HepG2 (cell line): ENCODE measurements at regions not wholly inside any gene's neighbourhood (a gene's known extent, or its start where the extent isn't known, plus 50 kb on each side); places are given as distances from the start of the nearest gene placed in this dataset.
"Not testable (repeated sequence)": the region's sequence is repeated elsewhere in the genome, so short reads cannot be mapped to it uniquely, and the experiment has no call there.

Source experiments
- ATAC-seq: fragments of 200-7000 bp; cut with Tn5 transposase; 3 replicates; pipeline ENCODE4 v1.9.1; 2020; ENCODE audit warnings: mild to moderate bottlenecking, moderate library complexity
- BruUV-seq: library from RNA; stranded (reverse); fragments of 400-500 nt; replicated peaks from 2 replicates; lab custom pipeline; 2021; lab: Mats Ljungman, UMichigan
- CTCF ChIA-PET: fragments of 300-600 bp; formaldehyde crosslinking; extraction: SDS; loops from one replicate; lab custom pipeline; 2021; ENCODE audit warnings: low total read pairs, inconsistent platforms, low intra/inter-chr PET ratio; lab: Yijun Ruan, JAX
- POLR2A ChIA-PET: fragments of 350-600 bp; sonication (Branson Sonifier 250); formaldehyde crosslinking; loops from one replicate; lab custom pipeline; 2020; ENCODE audit warnings: antibody characterized with exemption, inconsistent platforms; lab: Yijun Ruan, JAX
- DNase-seq: peaks from one replicate; pipeline ENCODE4 v3.0.0-alpha.2; 2015; ENCODE audit warnings: low spot score
- FAIRE-seq: peaks from 3 replicates; lab custom pipeline; 2011; peaks lifted over from hg19 to GRCh38; lab: Jason Lieb, UNC
- H2AFZ ChIP-seq: one replicate; pipeline ENCODE4 v1.6.1; 2011; ENCODE audit warnings: low read length, inconsistent platforms
- H3K27ac ChIP-seq: fragments of 300-600 bp; 3 replicates; pipeline ENCODE4 v1.8.0; 2011; ENCODE audit warnings: mixed run types, mild to moderate bottlenecking, mixed read lengths, low read length, inconsistent platforms; ENCODE audit not compliant: insufficient read depth; ENCODE audit errors: extremely low read length
- H3K27me3 ChIP-seq, 2 experiments: fragments of 200-600 bp in 1 of 2; 2 replicates in 1 of 2; 3 replicates in 1 of 2; pipeline versions ENCODE4 v1.6.0 to v1.8.0; 2011; ENCODE audit warnings: low read length in 2 of 2, mild to moderate bottlenecking in 2 of 2, moderate library complexity in 2 of 2, inconsistent platforms in 1 of 2; ENCODE audit not compliant: insufficient read depth in 2 of 2, control insufficient read depth in 1 of 2
- H3K36me3 ChIP-seq, 2 experiments: fragments of 200-600 bp in 1 of 2; replicated peaks in 1 of 2; 2 replicates in 1 of 2; 3 replicates in 1 of 2; pipeline versions ENCODE4 v1.5.1 to v1.8.0; 2011; ENCODE audit warnings: low read length in 2 of 2, inconsistent platforms in 1 of 2; ENCODE audit not compliant: insufficient read depth in 2 of 2, control insufficient read depth in 1 of 2
- H3K4me1 ChIP-seq: 2 replicates; pipeline ENCODE4 v1.5.1; 2012; ENCODE audit warnings: low read length, inconsistent platforms; ENCODE audit not compliant: insufficient read depth
- H3K4me2 ChIP-seq: 2 replicates; pipeline ENCODE4 v1.6.0; 2011; ENCODE audit warnings: low read depth, low read length, inconsistent platforms
- H3K4me3 ChIP-seq, 3 experiments: fragments of 200-600 bp in 1 of 3; sonication (generic), shearing (Covaris generic) in 1 of 3; replicated peaks in 1 of 3; 2 replicates each; pipeline ENCODE4 v1.5.1; 2011 to 2016; ENCODE audit warnings: low read length in 3 of 3, inconsistent platforms in 2 of 3, low read depth in 2 of 3, mild to moderate bottlenecking in 2 of 3, control low read depth in 1 of 3, mixed read lengths in 1 of 3; ENCODE audit not compliant: insufficient read depth in 1 of 3
- H3K79me2 ChIP-seq: one replicate; pipeline ENCODE4 v1.6.1; 2011; ENCODE audit warnings: low read length, inconsistent platforms; ENCODE audit not compliant: insufficient read depth
- H3K9ac ChIP-seq: 2 replicates; pipeline ENCODE4 v1.6.0; 2011; ENCODE audit warnings: mild to moderate bottlenecking, low read depth, low read length, inconsistent platforms; ENCODE audit not compliant: insufficient read depth
- H3K9me3 ChIP-seq: 2 replicates; pipeline ENCODE4 v1.5.1; 2012; ENCODE audit warnings: mild to moderate bottlenecking, low read length
- H4K20me1 ChIP-seq: 2 replicates; pipeline ENCODE4 v1.6.0; 2011; ENCODE audit warnings: inconsistent platforms, mild to moderate bottlenecking, low read length, moderate library complexity; ENCODE audit not compliant: insufficient read depth
- MTF2 ChIP-seq: sonication (generic); formaldehyde crosslinking; IDR thresholded peaks from 2 replicates; pipeline ENCODE4 v1.5.0; 2020; ENCODE audit warnings: missing genetic modification reagents, borderline replicate concordance
- ZNF432 ChIP-seq: sonication (generic); formaldehyde crosslinking; IDR thresholded peaks from 2 replicates; pipeline ENCODE4 v1.5.0; 2020; ENCODE audit warnings: missing genetic modification reagents, mild to moderate bottlenecking, borderline replicate concordance
- ZNF550 ChIP-seq: sonication (generic); formaldehyde crosslinking; IDR thresholded peaks from 2 replicates; pipeline ENCODE4 v1.4.0; 2020; ENCODE audit warnings: mild to moderate bottlenecking, missing genetic modification reagents, borderline replicate concordance
- ZNF660 ChIP-seq: sonication (generic); formaldehyde crosslinking; IDR thresholded peaks from 2 replicates; pipeline ENCODE4 v1.5.1; 2020; ENCODE audit warnings: mild to moderate bottlenecking, low read depth, missing genetic modification reagents, borderline replicate concordance
- WGBS: methylation state at CpG from one replicate; pipeline ENCODE4 v1.1.6; 2017; ENCODE audit warnings: low lambda C conversion rate; 5-methylcytosine and 5-hydroxymethylcytosine counted together
- in situ Hi-C: cut with HindIII; loops from 2 replicates; pipeline ENCODE4 v1.10.0; 2017; ENCODE audit warnings: low pct_unique_long_range_greater_than_20kb; ENCODE audit not compliant: extremely low pct_ligation_motif_present
- intact Hi-C: fragments of 100-400 bp; cut with micrococcal nuclease; formaldehyde crosslinking; loops from one replicate; pipeline ENCODE4 v1.10.0; 2022; ENCODE audit not compliant: unreplicated experiment

GRCh38 chr12:102294568-102294967 lies 96.9 kb upstream of the PMCH start:
- Histone ChIP-seq H3K9me3 (no peaks in the 10 kb centered on the region), H3K4me2 (no peak overlapping the region), H4K20me1 (no peaks in the 10 kb centered on the region), H3K4me3 (no peak overlapping the region), H3K79me2 (no peaks in the 10 kb centered on the region), H3K9ac (no peak overlapping the region), H2AFZ (no peak overlapping the region), H3K27ac (no peak overlapping the region), H3K27me3 (no peaks in the 10 kb centered on the region), H3K36me3 (no peaks in the 10 kb centered on the region), H3K4me1 (peaks cover 11% of the 10 kb centered on the region; the same call in 1 of the 2 replicates)
- ATAC-seq (no peak), DNase-seq (no peak), FAIRE-seq (no peak)
- TF ChIP-seq ZNF660 (CRISPR knock-in tag), result no peak
- no peak for TF ChIP-seq ZNF550 (CRISPR knock-in tag)
- no peak for TF ChIP-seq ZNF432 (CRISPR knock-in tag)
- TF ChIP-seq MTF2, result no peak
- BruUV-seq, result no TSS peak
- 83% methylated on average over 1 of the region's 1 CpG for WGBS
- in situ Hi-C loops (no loop called here), intact Hi-C loops (no loop called here)
- ChIA-PET CTCF (no interaction called here), POLR2A (no interaction called here)

- peak; percentile 43; the same call in 2 of the 3 replicates for ATAC-seq
- CTCF ChIA-PET, H3K79me2 ChIP-seq, H3K9me3 ChIP-seq, H4K20me1 ChIP-seq, BruUV-seq, H3K27ac ChIP-seq, H3K36me3 ChIP-seq, DNase-seq, H3K4me2 ChIP-seq, H3K9ac ChIP-seq, POLR2A ChIA-PET, in situ Hi-C loops, FAIRE-seq, H3K27me3 ChIP-seq, intact Hi-C loops, H2AFZ ChIP-seq, H3K4me3 ChIP-seq: not testable (repeated sequence)
- peaks cover 11% of the 10 kb centered on the region; the same call in 1 of the 2 replicates for H3K4me1 ChIP-seq
- WGBS, result 31% methylated on average over 4 of the region's 8 CpGs
Measured at GRCh38 chr12:102291498-102292440, 94.1 kb upstream of the PMCH start.

GRCh38 chr12:102289702-102290101 lies 92.1 kb upstream of the PMCH start:
- H4K20me1 ChIP-seq, H2AFZ ChIP-seq, H3K27ac ChIP-seq, H3K4me3 ChIP-seq, ATAC-seq, H3K4me2 ChIP-seq, H3K36me3 ChIP-seq, FAIRE-seq, H3K9ac ChIP-seq, intact Hi-C loops, H3K79me2 ChIP-seq, H3K27me3 ChIP-seq, BruUV-seq, DNase-seq, in situ Hi-C loops, POLR2A ChIA-PET, H3K9me3 ChIP-seq, CTCF ChIA-PET: not testable (repeated sequence)
- peaks cover 11% of the 10 kb centered on the region; the same call in 1 of the 2 replicates for H3K4me1 ChIP-seq
- 0% methylated on average over 2 of the region's 2 CpGs for WGBS
